ENCODE measurements at regions not wholly inside any gene's neighbourhood (a gene's known extent, or its start where the extent isn't known, plus 50 kb on each side); places are given as distances from the start of the nearest gene placed in this dataset.
A peak's percentile ranks its signal among the peaks of the same experiment; 100 is the strongest.

GRCh38 chr9:106283769-106284168, 579.2 kb upstream of the ZNF462 start:
- Histone ChIP-seq H3K27ac (no peak overlapping the region), H3K4me3 (no peak overlapping the region), H3K36me3 (replicated peaks; ENCODE audit: insufficient read depth, low read depth) (no peaks in the 10 kb centered on the region), H3K27me3 (no peaks in the 10 kb centered on the region), H3K9me3 (ENCODE audit: low read depth) (no peaks in the 10 kb centered on the region), H3K4me2 (no peak overlapping the region), H4K20me1 (ENCODE audit: insufficient read depth, poor library complexity, severe bottlenecking) (no peaks in the 10 kb centered on the region), H3K79me2 (no peaks in the 10 kb centered on the region), H3K9me2 (replicated peaks; ENCODE audit: insufficient read depth) (no peaks in the 10 kb centered on the region), H3K4me1 (ENCODE audit: insufficient read depth) (peaks cover 4% of the 10 kb centered on the region), H2AFZ (no peak overlapping the region)
- TF ChIP-seq EZH2 (IDR thresholded peaks at IDR 0.05; ENCODE audit: borderline replicate concordance) (no peak), EZH2phosphoT487 (IDR thresholded peaks at IDR 0.05; ENCODE audit: low read depth, severe bottlenecking, unreplicated experiment) (no peak), CTCF (IDR thresholded peaks at IDR 0.05; ENCODE audit: poor library complexity) (no peak)
- 81% methylated on average over 5 of the region's 5 CpGs for WGBS (ENCODE audit: low lambda C conversion rate, missing lambda C conversion rate)
- DNase-seq (ENCODE audit: low spot score) = no peak

- no peak for DNase-seq (ENCODE audit: low spot score)
- H3K9me3 ChIP-seq (ENCODE audit: low read depth) = no peaks in the 10 kb centered on the region
- 82% methylated on average over 4 of the region's 4 CpGs for WGBS (ENCODE audit: low lambda C conversion rate, missing lambda C conversion rate)
These were observed 578.7 kb upstream of the ZNF462 start for GRCh38 chr9:106284296-106284695.

GRCh38 chr9:106286249-106286648, 576.7 kb upstream of the ZNF462 start:
- no peaks in the 10 kb centered on the region for H3K9me3 ChIP-seq (ENCODE audit: low read depth)
- peaks cover 4% of the 10 kb centered on the region for H3K4me1 ChIP-seq (ENCODE audit: insufficient read depth)
- peak; percentile 51 for DNase-seq (ENCODE audit: low spot score)
- no peaks in the 10 kb centered on the region for H3K9me2 ChIP-seq (replicated peaks; ENCODE audit: insufficient read depth)
- H4K20me1 ChIP-seq (ENCODE audit: insufficient read depth, poor library complexity, severe bottlenecking) = no peaks in the 10 kb centered on the region
- TF ChIP-seq EZH2phosphoT487 (IDR thresholded peaks at IDR 0.05; ENCODE audit: low read depth, severe bottlenecking, unreplicated experiment) (no peak), EZH2 (IDR thresholded peaks at IDR 0.05; ENCODE audit: borderline replicate concordance) (no peak), CTCF (IDR thresholded peaks at IDR 0.05; ENCODE audit: poor library complexity) (peak; percentile 49)
- peak overlapping the region; percentile 59 for H3K4me2 ChIP-seq
- H3K4me3 ChIP-seq = no peak overlapping the region
- peak overlapping the region; percentile 1 for H2AFZ ChIP-seq
- no peaks in the 10 kb centered on the region for H3K36me3 ChIP-seq (replicated peaks; ENCODE audit: insufficient read depth, low read depth)
- no peaks in the 10 kb centered on the region for H3K27me3 ChIP-seq
- H3K27ac ChIP-seq = peak overlapping the region; percentile 88
- no peaks in the 10 kb centered on the region for H3K79me2 ChIP-seq

More at GRCh38 chr9:106284296-106284695, 578.7 kb upstream of the ZNF462 start:
- no peaks in the 10 kb centered on the region for H3K36me3 ChIP-seq (replicated peaks; ENCODE audit: insufficient read depth, low read depth)
- H2AFZ ChIP-seq = no peak overlapping the region
- H3K27ac ChIP-seq = no peak overlapping the region
- TF ChIP-seq EZH2phosphoT487 (IDR thresholded peaks at IDR 0.05; ENCODE audit: low read depth, severe bottlenecking, unreplicated experiment) = no peak
- no peak for TF ChIP-seq EZH2 (IDR thresholded peaks at IDR 0.05; ENCODE audit: borderline replicate concordance)
- peak; percentile 25 for TF ChIP-seq CTCF (IDR thresholded peaks at IDR 0.05; ENCODE audit: poor library complexity)
- no peaks in the 10 kb centered on the region for H3K27me3 ChIP-seq
- no peaks in the 10 kb centered on the region for H3K9me2 ChIP-seq (replicated peaks; ENCODE audit: insufficient read depth)
- no peaks in the 10 kb centered on the region for H3K79me2 ChIP-seq
- H3K4me2 ChIP-seq = no peak overlapping the region
- no peaks in the 10 kb centered on the region for H4K20me1 ChIP-seq (ENCODE audit: insufficient read depth, poor library complexity, severe bottlenecking)
- H3K4me3 ChIP-seq = no peak overlapping the region
- peaks cover 4% of the 10 kb centered on the region for H3K4me1 ChIP-seq (ENCODE audit: insufficient read depth)

Data from hepatocyte (in vitro differentiated cells).